HUDEP-2 (cell line): ENCODE measurements at regions not wholly inside any gene's neighbourhood (a gene's known extent, or its start where the extent isn't known, plus 50 kb on each side); places are given as distances from the start of the nearest gene placed in this dataset.
"Not testable (repeated sequence)": the region's sequence is repeated elsewhere in the genome, so short reads cannot be mapped to it uniquely, and the experiment has no call there.

ENCODE experiments used
- DNase-seq, 76 experiments: peaks; one replicate each; lab custom pipeline; 2025; ENCODE audit not compliant: unreplicated experiment in 76 of 76; lab: John Stamatoyannopoulos, UW

DNA sequence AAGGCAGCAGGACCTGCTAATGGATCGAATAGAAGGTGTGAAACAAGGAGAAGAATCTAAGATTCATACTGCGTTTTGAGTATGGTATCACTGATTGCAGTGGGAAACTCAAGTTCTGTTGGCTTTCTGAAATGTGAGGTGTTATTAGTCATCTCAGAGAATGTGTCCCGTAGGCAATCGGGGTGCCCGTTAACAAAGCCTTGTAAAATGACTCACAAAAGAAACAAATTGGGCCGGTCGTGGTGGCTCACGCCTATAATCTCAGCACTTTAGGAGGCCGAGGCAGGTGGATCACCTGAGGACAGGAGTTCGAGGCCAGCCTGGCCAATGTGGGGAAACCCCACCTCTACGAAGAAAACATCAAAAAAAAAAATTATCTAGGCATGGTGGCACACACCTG lies 118.2 kb upstream of the C7orf33 start:
- DNase-seq: no peak

DNA sequence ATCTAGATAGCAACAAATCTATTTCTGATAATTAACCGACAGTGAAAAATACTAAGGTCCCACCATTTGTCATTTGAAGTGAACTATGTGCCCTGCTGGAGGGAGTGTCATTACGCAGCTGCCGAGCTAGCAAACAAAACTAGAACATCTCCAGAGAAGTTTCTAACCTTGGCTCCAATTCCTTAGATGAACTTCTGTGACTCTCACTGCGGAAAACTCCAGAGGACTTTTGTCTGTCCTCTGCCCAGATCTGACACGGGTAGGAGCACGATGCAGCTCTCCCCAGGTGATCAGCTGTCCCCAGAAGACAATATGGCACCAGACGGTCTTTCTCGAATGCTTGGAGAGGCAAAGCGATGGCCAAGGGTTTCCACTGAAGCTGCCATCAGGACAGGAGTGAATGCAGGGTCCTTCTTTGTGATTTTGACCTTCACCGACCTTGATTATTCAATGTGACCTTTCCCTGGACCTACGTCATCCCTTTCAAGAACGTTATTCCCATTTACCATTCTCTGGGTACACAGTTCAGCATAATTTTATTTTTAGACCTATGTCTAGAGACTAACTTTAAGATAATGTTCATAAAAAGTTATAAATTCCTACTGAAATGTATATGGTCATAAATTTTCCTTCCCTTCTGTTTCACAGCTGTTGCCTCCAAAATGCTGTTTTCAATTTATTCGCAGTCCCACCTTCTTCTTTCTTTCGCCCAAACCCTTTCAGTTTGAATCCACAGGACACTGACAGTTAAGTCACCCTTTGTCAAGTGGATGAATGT lies 116.7 kb upstream of the C7orf33 start:
- DNase-seq: no peak

DNA sequence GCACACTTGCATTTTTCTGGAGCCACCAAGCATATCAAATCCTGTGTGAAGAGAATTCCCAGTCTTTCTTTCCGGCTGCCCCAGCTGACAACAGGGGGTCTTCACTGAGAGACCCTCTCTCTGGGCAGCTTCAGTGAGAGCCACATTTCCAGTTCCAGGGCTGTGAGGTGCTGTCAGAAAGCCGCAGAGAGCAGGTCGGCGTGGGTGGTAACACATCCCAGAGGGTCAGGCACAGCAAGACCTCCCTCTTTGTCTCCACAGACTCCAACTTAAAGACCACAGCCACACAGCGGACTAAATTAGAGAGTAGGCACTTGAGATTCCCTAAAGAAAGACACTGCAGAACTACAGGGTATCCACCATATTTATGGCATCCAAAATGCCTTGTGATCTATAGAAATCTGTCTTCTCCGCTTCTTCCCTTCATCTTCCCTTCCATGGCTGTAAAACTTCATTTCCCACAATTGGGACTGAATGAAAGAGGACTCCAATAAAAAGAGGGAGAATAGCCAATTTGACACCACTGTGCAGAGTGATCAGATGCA lies 116.0 kb upstream of the C7orf33 start:
- DNase-seq: no peak

DNA sequence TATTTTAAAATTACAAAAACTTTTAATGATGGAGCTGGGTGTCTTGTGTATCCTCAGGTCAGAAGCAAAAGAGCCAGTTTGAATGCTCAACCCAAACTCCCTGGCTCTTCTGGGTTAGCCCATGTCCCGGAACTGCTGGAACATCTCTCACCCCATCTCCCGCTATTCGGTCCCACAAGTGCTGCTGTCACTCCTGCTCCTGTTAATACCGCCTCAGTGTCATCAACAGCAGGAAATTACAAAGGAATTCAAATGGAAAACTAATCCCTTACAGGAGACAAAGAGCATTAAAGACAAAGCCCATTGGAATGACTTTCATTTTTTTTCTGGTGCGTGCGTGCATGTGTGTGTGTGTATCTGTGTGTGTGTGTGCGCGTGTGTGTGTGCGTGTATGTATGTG lies 112.0 kb upstream of the C7orf33 start:
- no peak for DNase-seq

DNA sequence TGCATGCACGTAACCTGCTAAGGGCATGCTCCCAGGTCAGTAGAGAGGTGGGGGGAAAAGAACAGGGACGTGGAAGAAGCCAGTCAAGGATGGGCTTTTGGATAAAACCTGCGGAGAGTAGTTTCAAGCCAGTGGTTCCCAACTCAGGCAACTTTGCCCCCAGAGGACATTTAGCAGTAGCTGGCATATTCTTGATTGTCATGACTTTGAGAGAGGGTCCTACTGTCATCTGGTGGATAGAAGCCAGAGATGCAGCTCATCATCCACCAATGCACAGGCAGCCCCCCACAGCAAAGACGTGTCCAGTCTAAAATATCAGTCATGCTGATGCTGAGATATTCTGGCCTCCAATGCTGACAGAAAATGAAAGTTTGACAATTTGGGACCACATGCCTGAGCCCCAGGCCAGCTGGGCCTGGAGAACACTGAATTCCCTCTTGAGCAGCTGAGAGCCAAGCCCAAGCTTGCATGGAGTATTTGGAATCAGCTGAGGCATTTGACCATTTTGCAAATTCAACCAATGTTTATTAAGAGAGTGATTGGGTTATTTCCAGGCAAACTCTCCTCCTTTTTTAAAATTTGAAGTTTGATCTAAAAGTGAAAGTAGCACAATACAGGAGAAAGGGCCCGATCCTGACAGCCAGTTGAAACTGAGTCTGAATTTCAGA lies 110.0 kb upstream of the C7orf33 start:
- DNase-seq: no peak

DNA sequence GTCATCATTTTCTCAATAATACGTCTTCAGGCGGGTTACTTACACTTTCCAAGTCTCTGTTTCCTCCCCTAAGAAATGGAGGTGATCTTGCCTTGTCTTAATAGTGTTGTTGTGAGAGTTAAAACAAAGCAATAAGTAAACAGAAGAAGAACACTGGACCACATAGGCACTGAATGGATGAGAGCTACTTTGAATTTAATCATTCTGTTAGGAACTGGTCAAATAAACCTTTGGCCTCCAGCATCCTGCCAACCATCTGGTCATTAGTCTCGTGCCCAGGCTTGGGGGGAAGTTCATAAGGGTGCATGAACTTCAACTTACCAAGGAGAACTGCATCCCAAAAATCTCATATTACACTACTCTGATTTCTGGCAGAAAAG lies 109.4 kb upstream of the C7orf33 start:
- no peak for DNase-seq

DNA sequence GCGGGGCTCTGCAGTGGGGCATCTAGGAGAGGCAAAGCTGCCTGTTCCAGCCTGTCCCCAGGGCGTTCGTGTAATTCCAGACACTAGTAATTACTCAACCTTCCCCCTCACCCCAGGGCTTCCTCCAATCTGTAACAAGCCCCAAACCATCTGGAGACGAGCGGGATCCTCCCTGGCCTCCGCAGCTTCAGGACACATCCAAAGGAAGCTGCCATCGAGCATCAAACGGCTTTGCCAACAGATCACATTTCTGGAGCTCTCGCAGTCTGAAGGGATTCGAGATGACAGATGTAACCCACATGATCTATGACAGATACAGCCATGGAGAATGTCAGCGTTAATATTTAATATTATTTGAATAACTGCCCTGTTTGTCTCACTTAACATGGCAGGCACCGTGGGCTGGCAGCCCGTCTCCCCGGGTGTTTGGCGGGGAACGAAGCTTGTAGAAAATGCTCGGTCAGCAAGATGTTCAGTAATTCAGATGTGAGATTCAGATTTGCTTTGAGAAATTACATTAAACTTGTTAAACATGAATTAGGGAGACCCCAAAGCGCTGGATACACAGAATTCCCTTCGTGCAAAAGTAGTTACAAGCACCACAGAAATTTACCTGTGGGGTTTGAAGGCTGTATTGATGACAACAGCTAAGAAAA lies 108.5 kb upstream of the C7orf33 start:
- DNase-seq: no peak

DNA sequence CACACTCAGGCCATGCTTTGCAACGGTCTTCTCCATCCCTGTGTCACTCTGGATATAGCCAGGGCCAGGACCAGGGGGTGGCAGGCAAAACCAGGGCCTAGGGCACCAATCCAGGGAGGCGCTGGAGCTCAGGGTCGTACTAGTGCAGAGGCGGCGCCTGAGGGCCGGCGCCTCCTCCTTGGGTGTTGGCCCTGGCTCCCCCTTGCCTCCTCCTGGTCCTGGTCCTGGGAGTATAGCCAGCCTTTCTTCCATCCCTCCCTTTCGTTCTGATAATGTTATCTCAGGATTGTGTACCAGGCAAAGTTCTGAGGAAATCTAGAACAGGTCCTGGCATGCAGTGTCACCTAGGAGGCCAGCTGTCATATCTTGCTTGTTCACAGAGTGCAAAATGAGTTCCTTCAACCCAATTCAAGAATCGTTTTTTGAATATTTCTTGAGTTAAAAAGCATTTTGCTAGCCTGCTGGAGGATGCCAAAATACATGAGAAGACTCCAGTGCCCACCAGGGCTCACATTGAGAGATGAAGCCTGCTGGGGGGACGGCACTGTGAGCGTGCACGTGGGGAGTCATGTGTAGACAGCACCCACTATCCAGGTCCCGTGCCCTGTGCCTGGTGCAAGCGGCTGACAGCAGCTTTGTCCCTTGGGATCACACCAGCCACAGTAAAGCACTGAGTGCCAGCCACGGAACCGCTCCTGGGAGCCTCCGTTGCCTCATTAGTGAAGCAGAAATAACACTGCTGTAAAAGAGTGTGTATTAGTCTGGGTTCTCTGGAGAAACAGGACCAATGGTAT lies 106.9 kb upstream of the C7orf33 start:
- no peak for DNase-seq

DNA sequence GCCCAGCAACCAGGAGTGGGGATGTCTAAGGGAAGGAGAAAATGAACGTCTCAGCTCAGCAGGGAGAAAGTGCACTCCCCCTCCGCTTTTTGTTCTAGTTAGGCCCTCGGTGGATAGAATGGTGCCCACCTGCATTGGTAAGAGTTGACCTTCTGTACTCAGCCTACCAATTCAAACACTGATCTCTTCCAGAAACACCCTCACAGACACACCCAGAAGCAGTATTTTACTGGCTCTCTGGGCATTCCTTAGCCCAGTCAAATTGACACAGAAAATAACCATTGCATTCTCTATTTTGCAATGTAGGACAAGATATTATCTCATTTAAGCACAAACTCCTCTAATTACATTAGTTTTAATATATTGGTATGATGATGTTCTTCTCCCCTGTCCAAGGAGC lies 106.1 kb upstream of the C7orf33 start:
- no peak for DNase-seq

DNA sequence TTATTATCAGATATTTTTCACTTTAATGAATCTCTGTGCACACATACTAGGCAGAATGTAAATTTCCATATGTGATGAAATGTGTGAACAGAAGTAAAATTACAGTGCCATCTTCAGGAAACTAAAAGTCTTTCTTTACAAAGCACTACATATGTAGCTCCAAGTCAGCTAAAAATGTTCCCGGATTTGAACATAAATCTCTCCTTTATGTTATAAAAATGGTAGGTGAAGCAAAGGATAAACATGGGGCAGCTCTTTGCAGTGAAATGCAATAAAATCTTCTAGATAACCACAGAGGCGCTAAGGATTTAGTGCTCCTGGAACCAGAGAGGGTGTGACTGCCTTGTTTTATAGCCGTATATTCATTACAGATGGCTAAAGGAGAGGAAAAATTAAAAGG lies 104.9 kb upstream of the C7orf33 start:
- DNase-seq: no peak

DNA sequence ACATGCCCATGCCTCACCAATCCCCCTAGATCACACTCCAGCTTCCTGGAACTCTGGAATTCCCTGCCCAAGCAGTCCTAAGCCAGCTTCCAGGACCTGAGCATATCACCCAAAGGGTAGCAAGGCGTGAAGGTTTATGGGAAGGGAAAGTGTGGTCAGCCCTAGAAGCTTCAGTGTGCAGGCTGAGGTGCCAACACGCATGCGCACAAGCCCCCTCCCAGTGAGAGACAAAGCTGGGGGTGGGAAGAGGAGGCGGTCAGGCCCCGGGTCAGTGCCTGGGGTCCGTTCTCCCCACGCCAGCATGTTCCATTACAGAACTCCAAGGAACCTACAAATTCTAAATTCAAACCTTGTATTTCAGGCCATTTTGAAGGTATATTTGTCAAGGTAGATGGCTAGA lies 103.6 kb upstream of the C7orf33 start:
- DNase-seq: no peak

DNA sequence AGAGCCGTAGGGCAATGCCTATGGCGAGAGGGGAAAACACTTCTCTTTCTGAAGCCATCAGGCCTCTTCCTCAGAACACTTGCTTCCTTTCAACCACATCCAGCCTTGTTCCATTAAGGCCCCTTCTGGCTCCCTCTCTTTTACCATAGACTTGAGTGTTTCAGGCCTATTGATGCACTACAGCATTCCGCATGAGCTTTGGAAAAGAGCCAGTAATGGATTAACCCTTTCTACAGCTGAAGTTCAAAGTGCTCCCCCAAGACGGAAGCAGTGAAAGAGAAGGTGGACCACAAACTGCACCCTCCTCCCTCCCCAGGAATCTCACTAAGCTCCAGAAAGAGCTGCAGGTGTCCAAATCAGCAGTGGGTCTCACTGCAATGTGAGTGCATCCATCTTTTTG lies 102.7 kb upstream of the C7orf33 start:
- DNase-seq: no peak

DNA sequence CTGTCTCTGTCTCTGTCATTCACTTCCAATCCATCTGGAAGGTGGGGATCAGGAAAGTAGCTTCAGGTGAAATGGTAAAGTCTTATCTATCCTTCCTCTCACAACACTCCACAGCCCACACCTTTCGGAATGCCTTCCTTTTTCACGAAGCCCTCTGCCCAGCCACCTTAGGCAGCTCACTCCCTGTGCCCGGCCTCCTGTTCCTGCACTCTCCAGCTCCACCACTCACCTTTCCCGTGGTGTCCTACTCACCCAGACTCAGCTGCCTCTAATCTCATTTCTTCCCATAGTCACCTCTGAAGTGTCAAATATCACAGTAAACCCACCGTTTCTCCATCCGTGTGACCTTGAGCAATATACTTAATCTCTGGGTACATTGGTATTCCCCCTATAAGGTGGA lies 100.9 kb upstream of the C7orf33 start:
- DNase-seq: no peak

DNA sequence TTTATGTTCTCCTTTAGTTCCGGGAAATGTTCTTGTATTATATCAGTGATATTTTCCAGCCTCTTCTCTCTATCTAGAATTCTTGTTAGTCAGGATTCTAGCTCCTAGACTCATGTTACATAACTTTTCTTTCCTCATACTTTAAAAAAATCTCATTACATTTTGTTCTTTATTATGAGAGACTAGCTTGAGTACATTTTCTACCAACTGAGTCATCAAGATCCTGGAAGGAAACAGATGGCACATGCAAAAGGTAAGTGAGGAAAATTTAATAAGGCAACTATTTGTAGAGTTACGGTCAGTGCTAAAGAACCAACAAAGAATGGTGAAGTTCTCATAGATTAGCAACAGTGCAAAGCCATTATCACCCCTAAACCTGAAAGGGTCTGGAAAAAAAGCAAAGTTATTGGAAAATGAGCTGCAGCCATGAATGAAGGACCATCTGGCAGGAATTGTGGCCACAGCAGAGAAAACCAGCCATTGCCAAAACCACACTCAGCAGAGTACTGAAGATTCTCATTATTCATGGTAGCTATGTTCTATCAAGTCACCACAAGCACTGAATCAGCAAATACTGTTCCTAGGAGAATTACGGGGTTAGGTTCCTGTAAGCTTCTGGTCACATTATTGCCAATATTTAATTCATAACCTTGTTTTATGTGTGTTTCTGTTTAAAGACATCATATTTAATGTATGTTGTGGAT lies 98.3 kb upstream of the C7orf33 start:
- DNase-seq: no peak

DNA sequence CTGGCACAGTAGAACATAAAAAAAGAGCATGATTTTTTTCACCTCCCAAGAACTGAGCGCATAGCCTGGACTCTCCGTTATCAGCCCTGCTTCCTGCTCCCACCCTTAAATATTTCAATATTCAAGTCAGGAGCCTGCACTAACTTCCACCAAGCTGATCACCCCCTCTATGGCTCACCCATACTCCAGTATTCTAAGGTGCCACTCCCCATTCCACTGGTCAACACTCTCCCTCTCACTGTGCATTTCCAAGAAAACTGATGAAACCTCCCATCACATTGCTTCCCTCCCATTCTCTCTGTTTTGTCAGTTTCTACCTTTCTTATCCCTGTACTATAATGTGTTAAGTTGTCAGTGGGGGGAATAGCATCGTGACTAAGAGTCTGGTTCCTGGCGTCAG lies 95.0 kb upstream of the C7orf33 start:
- no peak for DNase-seq

DNA sequence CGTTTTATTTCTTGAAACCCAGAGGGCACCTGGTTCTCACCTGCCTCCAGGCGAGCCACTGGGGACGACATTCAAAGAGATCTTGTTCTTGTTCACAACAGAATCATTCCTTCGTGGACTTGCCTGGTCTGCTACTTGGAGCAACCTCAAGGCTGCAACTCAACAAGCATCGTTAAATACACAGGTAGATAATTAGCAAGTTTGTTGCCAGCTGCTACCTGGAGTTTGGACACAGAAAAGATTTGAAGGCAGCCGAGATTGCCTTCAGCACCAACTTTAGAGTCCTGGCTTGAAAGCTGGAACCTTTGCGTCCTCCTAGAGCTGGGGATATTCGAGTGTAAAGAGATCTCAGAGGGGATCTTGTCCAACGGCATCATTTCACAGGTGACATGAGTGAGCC lies 89.6 kb upstream of the C7orf33 start:
- DNase-seq: no peak

DNA sequence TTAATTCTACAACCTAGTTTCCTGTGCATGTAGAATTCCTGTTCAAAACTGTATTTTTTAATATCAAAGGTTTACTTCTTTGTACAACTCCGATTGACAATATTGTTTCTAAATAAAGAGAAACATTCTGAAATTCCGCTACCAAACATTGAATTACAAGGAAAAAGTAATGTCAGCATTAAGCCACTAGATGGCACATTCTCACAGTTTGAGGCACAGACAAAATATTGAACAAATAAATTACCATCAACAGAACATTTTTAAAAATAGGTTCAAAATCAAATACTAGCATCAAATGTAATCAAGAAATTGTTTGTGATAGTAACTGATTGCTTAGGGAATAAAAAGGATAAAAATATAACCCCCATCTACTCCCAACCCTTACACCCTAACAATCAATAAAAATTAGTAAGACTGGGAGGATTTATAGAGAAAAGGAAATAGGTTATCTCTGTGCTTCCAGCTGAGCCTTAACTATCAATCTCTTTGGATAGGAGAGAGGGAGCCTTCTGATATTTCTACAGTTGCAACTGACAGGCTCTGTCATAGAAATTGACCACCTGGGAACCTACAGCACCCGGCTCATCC lies 86.6 kb upstream of the C7orf33 start:
- peak in 14 of 76 experiments; percentile 2 to 31 (median 14) for DNase-seq

DNA sequence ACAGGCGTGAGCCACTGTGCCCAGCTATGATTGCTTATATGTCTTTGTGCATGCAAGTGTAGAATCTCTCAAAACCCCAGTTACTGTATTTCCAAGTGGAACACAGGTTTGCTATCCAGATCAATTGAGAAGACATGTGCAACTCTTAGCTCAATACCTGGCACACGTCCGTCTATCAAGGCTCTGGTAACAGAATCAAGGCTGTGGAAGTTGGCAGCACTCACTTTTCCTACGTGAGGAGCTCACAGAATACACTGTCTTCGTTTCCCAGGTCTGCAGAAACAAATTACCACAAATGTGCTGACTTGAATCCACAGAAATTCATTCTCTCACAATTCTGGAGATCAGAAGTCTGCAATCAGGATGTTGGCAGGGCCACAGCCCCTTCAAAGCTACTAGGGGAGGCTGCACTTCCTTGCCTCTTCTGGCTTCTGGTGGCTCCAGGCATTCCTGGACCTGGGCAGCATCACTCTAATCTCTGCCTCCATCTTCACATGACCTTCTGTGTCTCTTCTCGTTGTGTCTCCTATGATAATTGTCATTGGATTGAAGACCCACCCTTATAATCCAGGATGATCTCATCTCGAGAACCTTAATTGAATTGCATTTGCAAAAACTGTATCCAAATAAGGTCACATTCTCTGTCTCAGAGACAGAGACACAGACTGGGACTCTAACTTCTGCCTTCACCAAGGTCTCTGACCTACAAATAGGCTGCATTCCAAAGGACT lies 84.8 kb upstream of the C7orf33 start:
- DNase-seq: no peak

DNA sequence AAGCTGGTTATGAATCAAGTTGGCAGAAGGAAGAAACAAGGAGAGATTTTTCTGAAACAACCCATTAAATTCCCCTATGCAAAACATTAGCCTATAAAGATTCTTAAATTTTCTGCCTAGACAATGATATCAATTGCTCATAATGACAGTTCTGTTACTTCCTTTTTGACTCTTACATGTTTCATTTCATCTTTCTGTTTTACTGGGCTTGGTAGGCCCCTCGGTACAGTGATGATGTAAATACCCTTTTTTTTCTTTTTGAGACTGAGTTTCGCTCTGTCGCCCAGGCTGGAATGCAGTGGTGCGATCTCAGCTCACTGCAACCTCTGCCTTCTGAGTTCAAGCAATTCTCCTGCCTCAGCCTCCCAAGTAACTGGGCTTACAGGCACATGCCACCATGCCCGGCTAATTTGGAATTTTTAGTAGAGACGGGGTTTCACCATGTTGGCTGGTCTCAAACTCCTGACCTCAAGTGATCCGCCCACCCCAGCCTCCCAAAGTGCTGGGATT lies 83.4 kb upstream of the C7orf33 start:
- DNase-seq: not testable (repeated sequence)
